ENCODE measurements at regions not wholly inside any gene's neighbourhood (a gene's known extent, or its start where the extent isn't known, plus 50 kb on each side); places are given as distances from the start of the nearest gene placed in this dataset.

DNA sequence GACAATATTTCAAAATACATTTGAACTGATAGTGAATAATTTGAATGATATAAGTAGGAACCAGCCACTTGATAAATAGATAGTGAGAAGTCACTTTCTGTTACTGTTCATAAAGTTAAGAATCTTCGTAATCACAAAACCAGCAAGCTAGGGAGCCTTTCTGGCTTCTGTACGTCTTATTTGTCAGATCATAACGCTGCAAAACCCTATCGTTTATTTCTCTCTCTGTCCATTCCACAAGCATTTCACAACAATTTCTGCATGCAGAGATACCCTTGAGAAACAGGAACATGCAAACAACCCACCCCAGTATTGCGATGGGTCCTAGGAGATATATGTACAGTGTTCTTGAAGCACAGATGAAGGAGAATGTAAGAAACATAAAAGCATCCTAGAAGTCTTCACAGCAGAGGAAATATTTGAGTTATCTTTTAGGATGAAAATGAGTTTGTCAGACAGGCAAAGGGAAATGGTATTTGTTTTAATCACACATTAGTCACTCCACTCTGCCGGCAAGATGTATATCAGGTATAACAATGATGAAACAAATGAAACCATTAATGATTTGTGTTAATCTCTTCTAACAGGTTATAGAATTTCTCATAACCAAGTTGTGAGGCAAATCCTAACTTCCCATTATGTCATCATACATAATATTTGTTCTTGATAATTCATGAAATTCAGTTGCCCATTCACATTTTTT lies 668.7 kb upstream of the FTMT start:
- TF ChIP-seq, protein P1, sequence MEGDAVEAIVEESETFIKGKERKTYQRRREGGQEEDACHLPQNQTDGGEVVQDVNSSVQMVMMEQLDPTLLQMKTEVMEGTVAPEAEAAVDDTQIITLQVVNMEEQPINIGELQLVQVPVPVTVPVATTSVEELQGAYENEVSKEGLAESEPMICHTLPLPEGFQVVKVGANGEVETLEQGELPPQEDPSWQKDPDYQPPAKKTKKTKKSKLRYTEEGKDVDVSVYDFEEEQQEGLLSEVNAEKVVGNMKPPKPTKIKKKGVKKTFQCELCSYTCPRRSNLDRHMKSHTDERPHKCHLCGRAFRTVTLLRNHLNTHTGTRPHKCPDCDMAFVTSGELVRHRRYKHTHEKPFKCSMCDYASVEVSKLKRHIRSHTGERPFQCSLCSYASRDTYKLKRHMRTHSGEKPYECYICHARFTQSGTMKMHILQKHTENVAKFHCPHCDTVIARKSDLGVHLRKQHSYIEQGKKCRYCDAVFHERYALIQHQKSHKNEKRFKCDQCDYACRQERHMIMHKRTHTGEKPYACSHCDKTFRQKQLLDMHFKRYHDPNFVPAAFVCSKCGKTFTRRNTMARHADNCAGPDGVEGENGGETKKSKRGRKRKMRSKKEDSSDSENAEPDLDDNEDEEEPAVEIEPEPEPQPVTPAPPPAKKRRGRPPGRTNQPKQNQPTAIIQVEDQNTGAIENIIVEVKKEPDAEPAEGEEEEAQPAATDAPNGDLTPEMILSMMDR (IDR thresholded peaks at IDR 0.05; ENCODE audit: poor library complexity, severe bottlenecking): no peak
- H3K4me3 ChIP-seq (ENCODE audit: severe bottlenecking): no peak overlapping the region
- no peaks in the 10 kb centered on the region for H3K9me3 ChIP-seq (ENCODE audit: severe bottlenecking)
- H3K27ac ChIP-seq (ENCODE audit: poor library complexity, severe bottlenecking): no peak overlapping the region
- H3K36me3 ChIP-seq (ENCODE audit: low read depth): no peaks in the 10 kb centered on the region
- DNase-seq (ENCODE audit: low spot score): no peak
- ATAC-seq (ENCODE audit: low read depth): peak; percentile 60
- no peaks in the 10 kb centered on the region for H3K4me1 ChIP-seq (ENCODE audit: insufficient read depth, poor library complexity, severe bottlenecking)
- H3K27me3 ChIP-seq (ENCODE audit: insufficient read depth, poor library complexity, severe bottlenecking): peaks cover 2% of the 10 kb centered on the region

GRCh38 chr5:121188849-121189248 lies 662.8 kb upstream of the FTMT start:
- Histone ChIP-seq H3K36me3 (ENCODE audit: low read depth) (no peaks in the 10 kb centered on the region), H3K9me3 (ENCODE audit: severe bottlenecking) (no peaks in the 10 kb centered on the region), H3K4me3 (ENCODE audit: severe bottlenecking) (no peak overlapping the region), H3K4me1 (ENCODE audit: insufficient read depth, poor library complexity, severe bottlenecking) (no peaks in the 10 kb centered on the region), H3K27ac (ENCODE audit: poor library complexity, severe bottlenecking) (no peak overlapping the region), H3K27me3 (ENCODE audit: insufficient read depth, poor library complexity, severe bottlenecking) (peaks cover 4% of the 10 kb centered on the region)
- DNase-seq (ENCODE audit: low spot score) (no peak), ATAC-seq (ENCODE audit: low read depth) (no peak)
- TF ChIP-seq, protein P1 (IDR thresholded peaks at IDR 0.05; ENCODE audit: poor library complexity, severe bottlenecking): no peak

DNA sequence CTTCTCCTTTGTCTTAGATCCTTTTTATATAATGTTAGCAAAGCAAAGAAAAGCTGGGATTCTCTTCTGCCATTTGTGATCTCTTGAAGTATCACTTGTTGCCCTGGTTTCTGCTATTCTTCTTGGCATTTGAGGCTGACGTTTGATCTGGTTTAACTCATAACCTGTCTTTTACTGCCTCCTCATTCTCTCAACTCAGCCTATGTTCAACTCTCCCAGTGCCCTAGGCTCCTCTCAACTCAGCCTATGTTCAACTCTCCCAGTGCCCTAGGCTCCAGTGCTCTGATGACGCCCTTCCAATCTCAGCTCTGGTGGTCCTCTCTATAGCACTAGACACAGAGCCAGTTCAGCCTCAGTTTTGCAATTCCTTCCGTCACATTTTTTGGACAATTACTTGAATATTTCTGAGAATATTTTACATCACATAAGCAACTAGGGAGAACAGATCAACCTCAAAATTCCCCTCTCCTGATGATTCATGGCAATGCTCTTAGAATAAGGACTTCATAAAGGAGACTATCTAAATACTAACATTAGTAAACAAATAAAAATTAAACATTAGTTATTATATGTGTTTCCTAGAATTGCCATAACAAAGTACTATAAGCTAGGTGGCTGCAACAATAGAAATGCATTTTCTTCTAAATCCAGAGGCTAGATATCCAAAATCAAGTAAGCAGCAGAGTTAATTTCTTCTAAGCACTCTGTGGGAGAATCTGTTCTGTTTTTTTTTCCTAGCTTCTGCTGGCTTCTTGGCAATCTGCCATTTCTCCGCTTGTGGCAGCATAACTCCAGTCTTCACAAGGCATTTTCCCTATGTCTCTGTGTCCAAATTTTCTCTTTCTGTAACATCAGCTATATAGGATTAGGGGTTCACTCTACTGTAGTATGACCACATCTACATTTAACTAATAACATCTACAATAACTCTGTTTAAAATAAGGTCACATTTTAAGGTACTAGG lies 662.1 kb upstream of the FTMT start:
- DNase-seq (ENCODE audit: low spot score) (no peak), ATAC-seq (ENCODE audit: low read depth) (no peak)
- Histone ChIP-seq H3K4me1 (ENCODE audit: insufficient read depth, poor library complexity, severe bottlenecking) (no peaks in the 10 kb centered on the region), H3K36me3 (ENCODE audit: low read depth) (no peaks in the 10 kb centered on the region), H3K27ac (ENCODE audit: poor library complexity, severe bottlenecking) (no peak overlapping the region), H3K9me3 (ENCODE audit: severe bottlenecking) (no peaks in the 10 kb centered on the region), H3K4me3 (ENCODE audit: severe bottlenecking) (no peak overlapping the region), H3K27me3 (ENCODE audit: insufficient read depth, poor library complexity, severe bottlenecking) (peaks cover 4% of the 10 kb centered on the region)
- TF ChIP-seq, protein P1 (IDR thresholded peaks at IDR 0.05; ENCODE audit: poor library complexity, severe bottlenecking): no peak

DNA sequence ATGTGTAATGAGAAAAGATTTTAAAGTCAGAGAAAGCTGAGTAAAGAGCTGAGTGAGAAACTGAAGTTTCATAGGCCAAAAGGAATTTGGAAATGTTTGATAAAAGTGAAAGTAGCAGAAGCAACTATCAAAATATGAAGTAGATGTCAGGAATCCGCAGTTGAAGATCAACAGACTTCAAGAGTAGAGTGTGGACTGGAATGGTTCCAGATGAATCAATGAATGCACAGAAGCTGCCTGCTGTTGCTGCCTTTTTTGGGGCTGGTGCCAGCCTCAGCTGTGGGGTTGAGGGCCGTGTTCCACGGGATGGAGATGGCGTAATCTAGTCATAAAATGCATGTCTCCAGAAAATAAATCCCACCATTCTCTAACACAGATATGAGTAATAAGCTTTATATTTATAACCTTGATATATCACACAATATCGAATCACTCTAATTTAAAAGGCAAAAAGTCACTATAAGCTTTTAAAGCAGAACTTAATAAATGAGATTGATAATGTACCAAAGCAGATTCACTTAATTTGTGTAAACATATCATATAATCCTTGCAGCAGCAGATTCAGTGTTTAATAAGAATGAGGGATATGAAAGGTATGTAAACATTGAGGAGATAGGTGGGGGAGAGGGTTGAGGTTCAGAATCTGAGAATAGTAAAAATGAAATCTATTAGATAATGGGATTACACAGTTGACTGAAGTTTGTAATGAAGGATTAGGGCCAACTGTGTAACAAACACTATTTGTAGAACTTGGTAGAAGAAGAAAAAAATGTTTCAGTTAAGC lies 652.3 kb upstream of the FTMT start:
- no peak for DNase-seq (ENCODE audit: low spot score)
- Histone ChIP-seq H3K4me1 (ENCODE audit: insufficient read depth, poor library complexity, severe bottlenecking) (peaks cover 3% of the 10 kb centered on the region), H3K4me3 (ENCODE audit: severe bottlenecking) (no peak overlapping the region), H3K9me3 (ENCODE audit: severe bottlenecking) (no peaks in the 10 kb centered on the region), H3K27ac (ENCODE audit: poor library complexity, severe bottlenecking) (no peak overlapping the region), H3K27me3 (ENCODE audit: insufficient read depth, poor library complexity, severe bottlenecking) (no peaks in the 10 kb centered on the region), H3K36me3 (ENCODE audit: low read depth) (no peaks in the 10 kb centered on the region)
- TF ChIP-seq, protein P1 (IDR thresholded peaks at IDR 0.05; ENCODE audit: poor library complexity, severe bottlenecking): no peak
- peak; percentile 44; the same call in 2 of the 3 replicates for ATAC-seq (ENCODE audit: low read depth)

Data from RWPE2 (cell line).